SH-SY5Y (cell line): ENCODE measurements at regions not wholly inside any gene's neighbourhood (a gene's known extent, or its start where the extent isn't known, plus 50 kb on each side); places are given as distances from the start of the nearest gene placed in this dataset.

Experiments used
- GATA2 ChIP-seq: IDR thresholded peaks from 2 replicates; pipeline ENCODE4 v1.6.1; 2011; ENCODE audit warnings: mild to moderate bottlenecking, low read depth, low read length
- GATA3 ChIP-seq: IDR thresholded peaks from 2 replicates; pipeline ENCODE4 v1.6.1; 2011; ENCODE audit warnings: low read depth, mild to moderate bottlenecking, low read length, moderate library complexity

DNA sequence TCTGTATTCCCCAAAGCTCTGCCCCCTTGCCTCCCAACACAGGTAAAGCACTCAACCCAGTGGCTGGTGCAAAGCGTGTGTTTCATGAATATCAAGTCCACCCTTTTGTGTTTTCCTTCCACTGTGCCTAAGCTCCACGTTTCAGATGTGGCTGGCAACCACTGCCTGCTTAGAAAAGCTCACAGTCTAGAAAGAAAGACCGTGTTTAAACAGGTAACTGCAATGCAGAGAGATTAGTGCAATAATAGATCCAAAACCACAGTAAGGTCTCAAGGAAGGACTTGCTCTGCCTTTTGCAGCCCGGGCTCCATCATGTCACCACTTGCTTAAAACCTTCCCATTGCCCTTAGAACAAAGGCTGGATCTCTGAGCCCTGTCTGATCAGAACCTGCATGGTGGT is 240.2 kb upstream of the C16orf82 start:
- TF ChIP-seq GATA2 = no peak
- no peak for TF ChIP-seq GATA3
